H1 (cell line): ENCODE measurements at regions not wholly inside any gene's neighbourhood (a gene's known extent, or its start where the extent isn't known, plus 50 kb on each side); places are given as distances from the start of the nearest gene placed in this dataset.

ENCODE experiments used
- ATF3 ChIP-seq: IDR thresholded peaks from 2 replicates; pipeline ENCODE4 v1.6.1; 2011; ENCODE audit warnings: low read depth, mild to moderate bottlenecking, low read length; ENCODE audit not compliant: insufficient read depth
- EP300 ChIP-seq, 2 experiments: IDR thresholded peaks; 1 replicate in 1 of 2; 2 replicates in 1 of 2; pipeline ENCODE4 v1.6.1; 2011 to 2012; ENCODE audit warnings: low read depth in 2 of 2, low read length in 2 of 2, mild to moderate bottlenecking in 2 of 2, borderline replicate concordance in 1 of 2, inconsistent platforms in 1 of 2, moderate library complexity in 1 of 2
- EZH2 ChIP-seq: fragments of 200-600 bp; sonication (generic); IDR thresholded peaks from 2 replicates; pipeline ENCODE4 v1.7.1; 2012; ENCODE audit warnings: low read depth, mild to moderate bottlenecking, moderate library complexity, low read length, inconsistent platforms; ENCODE audit not compliant: severe bottlenecking
- HDAC2 ChIP-seq, 2 experiments: fragments of 300-600 bp in 1 of 2; sonication (generic) in 1 of 2; IDR thresholded peaks; 2 replicates each; pipeline ENCODE4 v1.6.1; 2011 to 2012; ENCODE audit warnings: low read depth in 2 of 2, low read length in 2 of 2, mild to moderate bottlenecking in 2 of 2, moderate library complexity in 2 of 2, borderline replicate concordance in 1 of 2, inconsistent platforms in 1 of 2
- POLR2A ChIP-seq, 2 experiments: IDR thresholded peaks; 1 replicate in 1 of 2; 2 replicates in 1 of 2; pipeline ENCODE4 v1.6.1; 2011; ENCODE audit warnings: low read depth in 2 of 2, low read length in 2 of 2, mild to moderate bottlenecking in 2 of 2; ENCODE audit errors: control extremely low read depth in 1 of 2
- POLR2AphosphoS5 ChIP-seq: IDR thresholded peaks from 2 replicates; pipeline ENCODE4 v1.6.1; 2011; ENCODE audit warnings: low read depth, low read length
- RAD21 ChIP-seq, 2 experiments: IDR thresholded peaks in 1 of 2; conservative IDR thresholded peaks in 1 of 2; 2 replicates each; pipeline ENCODE4 v1.6.1; 2011; ENCODE audit warnings: low read depth in 2 of 2, low read length in 2 of 2, improper control_type of control experiment in 1 of 2, inconsistent platforms in 1 of 2, mild to moderate bottlenecking in 1 of 2, moderate library complexity in 1 of 2
- SP2 ChIP-seq: IDR thresholded peaks from 2 replicates; pipeline ENCODE4 v1.6.1; 2012; ENCODE audit warnings: mild to moderate bottlenecking, low read length, inconsistent platforms
- TF ChIP-seq, protein P1 (sequence below), 3 experiments: IDR thresholded peaks; 1 replicate in 2 of 3; 2 replicates in 1 of 3; pipeline versions ENCODE4 v1.5.1 to v1.6.1; 2011; ENCODE audit warnings: low read length in 3 of 3, mild to moderate bottlenecking in 3 of 3, inconsistent platforms in 2 of 3, low read depth in 1 of 3, moderate library complexity in 1 of 3; ENCODE audit not compliant: insufficient read depth in 1 of 3; ENCODE audit errors: control extremely low read depth in 1 of 3
- TF ChIP-seq, protein P2 (sequence below): IDR thresholded peaks from 2 replicates; pipeline ENCODE4 v1.6.1; 2012; ENCODE audit warnings: inconsistent platforms

DNA sequence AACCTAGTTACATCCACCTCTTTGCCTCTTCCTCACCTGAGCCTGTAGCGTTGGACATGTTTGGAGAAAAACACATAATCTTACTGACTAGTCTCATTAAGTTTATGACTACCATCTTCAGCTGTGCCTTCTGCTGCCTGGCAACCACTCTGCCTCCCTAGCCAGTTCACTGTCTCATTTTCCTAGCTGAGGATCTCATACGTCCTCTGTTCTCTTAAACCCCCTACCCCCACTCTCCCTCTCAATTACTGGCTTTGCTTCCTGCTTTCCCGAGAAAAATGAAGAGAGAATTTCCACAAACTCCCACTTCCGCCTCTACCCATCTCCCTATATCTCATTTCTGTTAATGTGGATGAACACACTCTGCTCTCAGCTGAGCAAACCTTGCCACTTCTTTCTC, 239.3 kb upstream of the POU2AF2 start:
- TF ChIP-seq, protein P1, sequence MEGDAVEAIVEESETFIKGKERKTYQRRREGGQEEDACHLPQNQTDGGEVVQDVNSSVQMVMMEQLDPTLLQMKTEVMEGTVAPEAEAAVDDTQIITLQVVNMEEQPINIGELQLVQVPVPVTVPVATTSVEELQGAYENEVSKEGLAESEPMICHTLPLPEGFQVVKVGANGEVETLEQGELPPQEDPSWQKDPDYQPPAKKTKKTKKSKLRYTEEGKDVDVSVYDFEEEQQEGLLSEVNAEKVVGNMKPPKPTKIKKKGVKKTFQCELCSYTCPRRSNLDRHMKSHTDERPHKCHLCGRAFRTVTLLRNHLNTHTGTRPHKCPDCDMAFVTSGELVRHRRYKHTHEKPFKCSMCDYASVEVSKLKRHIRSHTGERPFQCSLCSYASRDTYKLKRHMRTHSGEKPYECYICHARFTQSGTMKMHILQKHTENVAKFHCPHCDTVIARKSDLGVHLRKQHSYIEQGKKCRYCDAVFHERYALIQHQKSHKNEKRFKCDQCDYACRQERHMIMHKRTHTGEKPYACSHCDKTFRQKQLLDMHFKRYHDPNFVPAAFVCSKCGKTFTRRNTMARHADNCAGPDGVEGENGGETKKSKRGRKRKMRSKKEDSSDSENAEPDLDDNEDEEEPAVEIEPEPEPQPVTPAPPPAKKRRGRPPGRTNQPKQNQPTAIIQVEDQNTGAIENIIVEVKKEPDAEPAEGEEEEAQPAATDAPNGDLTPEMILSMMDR (IDR thresholded peaks at IDR 0.05; ENCODE audit: control extremely low read depth in 1 of 3, insufficient read depth in 1 of 3, low read depth in 1 of 3, low read length in 3 of 3), result no peak
- TF ChIP-seq POLR2A (IDR thresholded peaks at IDR 0.05; ENCODE audit: control extremely low read depth in 1 of 2, low read depth in 2 of 2, low read length in 2 of 2) (no peak), EP300 (IDR thresholded peaks at IDR 0.05; ENCODE audit: borderline replicate concordance in 1 of 2, low read depth in 2 of 2, low read length in 2 of 2) (no peak), SP2 (no peak), ATF3 (no peak), POLR2AphosphoS5 (no peak), EZH2 (no peak), RAD21 (IDR thresholded peaks at IDR 0.05 in 1 of 2, conservative IDR thresholded peaks at IDR 0.05 in 1 of 2; ENCODE audit: low read depth in 2 of 2, low read length in 2 of 2) (no peak), HDAC2 (IDR thresholded peaks at IDR 0.05; ENCODE audit: borderline replicate concordance in 1 of 2, low read depth in 2 of 2, low read length in 2 of 2) (no peak)
- TF ChIP-seq, protein P2, sequence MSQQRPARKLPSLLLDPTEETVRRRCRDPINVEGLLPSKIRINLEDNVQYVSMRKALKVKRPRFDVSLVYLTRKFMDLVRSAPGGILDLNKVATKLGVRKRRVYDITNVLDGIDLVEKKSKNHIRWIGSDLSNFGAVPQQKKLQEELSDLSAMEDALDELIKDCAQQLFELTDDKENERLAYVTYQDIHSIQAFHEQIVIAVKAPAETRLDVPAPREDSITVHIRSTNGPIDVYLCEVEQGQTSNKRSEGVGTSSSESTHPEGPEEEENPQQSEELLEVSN, result no peak
